GM20000 (cell line): ENCODE measurements at regions not wholly inside any gene's neighbourhood (a gene's known extent, or its start where the extent isn't known, plus 50 kb on each side); places are given as distances from the start of the nearest gene placed in this dataset.

Source experiments
- DNase-seq: peaks from one replicate; pipeline ENCODE4 v3.0.0; 2012; ENCODE audit warnings: low spot score
- CTCF ChIP-seq: IDR thresholded peaks from 2 replicates; pipeline ENCODE4 v1.5.1; 2012; ENCODE audit warnings: mild to moderate bottlenecking, control low read depth; ENCODE audit errors: extremely low read depth, missing control alignments

GRCh38 chr7:3218411-3219225, 82.4 kb upstream of the SDK1 start:
- no peak for TF ChIP-seq CTCF
- no peak for DNase-seq

GRCh38 chr7:3229904-3230470, 71.1 kb upstream of the SDK1 start:
- TF ChIP-seq CTCF: no peak
- DNase-seq: no peak

GRCh38 chr7:3230908-3231307, 70.1 kb upstream of the SDK1 start:
- no peak for TF ChIP-seq CTCF
- DNase-seq: no peak

GRCh38 chr7:3232228-3232627, 68.8 kb upstream of the SDK1 start:
- no peak for DNase-seq
- no peak for TF ChIP-seq CTCF

- TF ChIP-seq CTCF: no peak
- no peak for DNase-seq
These were observed 67.8 kb upstream of the SDK1 start for GRCh38 chr7:3233301-3233700.

GRCh38 chr7:3234051-3234450, 67.0 kb upstream of the SDK1 start:
- no peak for DNase-seq
- no peak for TF ChIP-seq CTCF

GRCh38 chr7:3234851-3235250, 66.2 kb upstream of the SDK1 start:
- no peak for TF ChIP-seq CTCF
- DNase-seq: no peak
